GM19397 (cell line): ENCODE measurements at regions not wholly inside any gene's neighbourhood (a gene's known extent, or its start where the extent isn't known, plus 50 kb on each side); places are given as distances from the start of the nearest gene placed in this dataset.

Source experiments
- ATAC-seq: cut with Tn5 transposase; IDR thresholded peaks from one replicate; pipeline ENCODE4 v1.9.1; 2021; ENCODE audit warnings: mild to moderate bottlenecking, moderate library complexity; ENCODE audit not compliant: unreplicated experiment

GRCh38 chr7:16235147-16236114 lies 185.9 kb downstream of the CRPPA start:
- ATAC-seq, result no peak

GRCh38 chr7:16234493-16235146 lies 186.7 kb downstream of the CRPPA start:
- no peak for ATAC-seq

- ATAC-seq, result no peak
Measured at GRCh38 chr7:16233517-16233916, 187.8 kb downstream of the CRPPA start.

DNA sequence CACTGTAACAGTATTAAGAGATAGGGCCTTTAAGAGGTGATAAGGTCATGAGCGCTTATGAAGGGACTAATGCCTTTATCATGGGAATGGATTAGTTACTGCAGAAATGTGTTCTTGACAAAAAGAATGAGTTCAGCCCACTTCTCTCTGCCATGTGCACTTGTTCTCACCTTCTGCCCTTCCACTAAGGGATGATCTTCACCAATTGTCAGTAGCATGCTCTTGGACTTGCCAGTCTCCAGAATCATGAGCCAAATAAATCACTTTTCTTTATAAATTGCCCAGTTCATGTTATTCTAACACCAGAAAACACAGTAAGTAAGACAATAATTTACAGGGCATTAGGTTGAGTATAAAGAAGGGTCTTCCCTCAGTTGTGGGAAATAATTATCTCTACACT lies 189.1 kb downstream of the CRPPA start:
- no peak for ATAC-seq

DNA sequence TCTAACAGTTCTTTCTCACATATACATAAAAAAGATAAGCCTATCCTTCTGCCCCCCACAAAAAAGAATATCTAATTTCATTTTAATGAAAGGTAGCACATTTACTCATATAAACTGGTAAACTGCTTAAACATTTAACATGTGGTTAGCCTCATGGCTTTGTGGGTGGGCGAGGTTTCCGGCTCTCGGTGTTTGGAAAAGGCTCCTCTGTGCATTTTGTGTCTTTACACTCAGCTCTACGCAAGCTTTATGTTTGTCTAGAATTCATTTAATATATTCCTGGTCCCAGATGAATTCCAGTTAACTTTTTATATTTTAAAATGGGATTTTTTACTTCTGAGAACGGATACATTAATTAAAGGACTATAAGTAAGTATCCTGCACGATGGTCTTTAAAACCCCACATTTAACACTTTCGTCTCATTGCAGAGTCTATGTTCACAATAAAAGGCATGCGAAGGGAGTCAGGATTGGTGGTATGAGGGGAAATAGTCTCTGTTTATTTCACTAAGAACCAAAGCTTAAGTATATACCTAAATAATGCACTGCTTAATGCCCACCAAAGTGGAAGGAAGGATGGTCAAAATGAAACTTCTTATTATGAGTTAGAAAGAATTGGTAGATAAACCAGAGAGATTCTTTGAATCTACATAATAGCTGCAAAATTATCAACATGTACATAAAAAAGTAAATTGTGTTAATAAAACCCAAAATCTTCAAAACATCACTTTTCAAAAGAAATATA lies 197.2 kb downstream of the CRPPA start:
- no peak for ATAC-seq

DNA sequence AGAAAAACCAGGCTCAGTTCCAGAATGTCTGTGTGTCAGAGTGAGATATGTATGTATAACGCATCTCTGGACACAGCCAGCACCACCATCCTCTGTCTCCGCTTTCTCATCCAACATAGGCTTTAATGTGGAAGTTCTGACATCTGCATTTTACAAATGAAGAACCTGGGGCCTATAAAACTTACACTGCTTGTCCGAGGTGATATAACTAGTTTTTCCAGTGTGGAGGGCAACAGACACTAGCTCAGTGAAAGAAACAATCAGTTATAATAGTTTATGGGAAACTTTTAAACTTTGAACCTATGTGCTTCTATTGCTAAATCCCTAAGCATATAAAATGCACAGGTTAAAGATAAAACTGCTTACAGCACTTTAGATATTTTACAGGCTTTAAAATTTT lies 208.7 kb downstream of the CRPPA start:
- no peak for ATAC-seq

DNA sequence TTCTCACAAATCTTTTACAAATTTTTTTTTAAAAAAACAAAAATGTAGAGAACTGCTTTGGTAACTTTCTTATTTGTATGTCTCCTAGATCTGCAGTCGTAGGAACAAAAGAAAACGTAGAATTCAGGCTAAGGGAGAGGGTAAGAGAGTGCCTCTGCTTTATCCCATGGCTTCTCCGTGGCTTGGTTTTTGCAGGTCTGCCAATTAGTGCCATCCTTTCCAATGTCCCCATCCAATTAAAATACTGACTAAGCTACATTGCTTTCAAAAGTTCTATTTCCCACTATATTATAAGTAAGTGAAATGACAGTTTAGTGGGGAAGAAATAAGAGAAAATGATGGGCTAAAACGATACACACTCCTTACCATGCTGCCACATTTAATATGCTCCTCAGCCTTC lies 209.3 kb downstream of the CRPPA start:
- ATAC-seq, result no peak

GRCh38 chr7:16211402-16211925 lies 209.9 kb downstream of the CRPPA start:
- no peak for ATAC-seq

DNA sequence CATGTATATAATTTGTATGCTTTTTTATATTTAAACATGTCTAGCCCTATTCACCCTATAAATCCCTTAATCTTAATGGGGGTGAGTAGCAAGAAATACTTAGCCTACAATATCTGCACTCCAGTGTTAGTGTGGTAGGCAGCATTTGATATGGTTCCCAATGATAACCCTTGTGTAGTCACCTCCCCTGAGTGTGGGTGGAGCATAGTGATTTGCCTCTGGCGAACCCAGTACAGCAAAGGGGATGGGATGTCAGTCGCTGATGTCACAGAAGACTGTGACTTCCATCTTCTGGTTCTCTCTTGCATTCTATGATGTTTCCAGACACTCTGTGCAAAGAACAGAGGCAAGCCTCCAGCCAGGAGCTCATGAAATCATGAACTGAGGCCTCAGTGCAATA lies 211.2 kb downstream of the CRPPA start:
- no peak for ATAC-seq

DNA sequence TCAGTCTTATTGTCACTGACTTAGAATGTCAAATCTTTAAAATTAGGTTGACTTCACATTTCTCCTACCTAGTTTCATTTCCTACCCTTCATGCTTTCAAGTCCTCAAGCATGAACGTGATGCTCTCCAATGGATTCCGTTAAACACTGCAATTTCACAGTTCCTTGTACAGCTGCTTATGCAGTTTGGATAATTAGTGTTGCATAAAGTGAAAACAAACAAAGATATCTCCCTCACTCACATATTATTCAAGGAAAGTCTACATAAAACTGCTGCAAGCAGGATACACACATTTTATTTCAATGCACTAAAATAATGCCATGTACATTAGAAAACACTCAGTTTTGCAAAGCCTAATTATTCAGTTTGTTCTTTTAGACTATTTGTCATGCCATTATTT lies 214.0 kb downstream of the CRPPA start:
- ATAC-seq, result no peak

- no peak for ATAC-seq
Measured at GRCh38 chr7:16205466-16205865, 215.9 kb downstream of the CRPPA start.

DNA sequence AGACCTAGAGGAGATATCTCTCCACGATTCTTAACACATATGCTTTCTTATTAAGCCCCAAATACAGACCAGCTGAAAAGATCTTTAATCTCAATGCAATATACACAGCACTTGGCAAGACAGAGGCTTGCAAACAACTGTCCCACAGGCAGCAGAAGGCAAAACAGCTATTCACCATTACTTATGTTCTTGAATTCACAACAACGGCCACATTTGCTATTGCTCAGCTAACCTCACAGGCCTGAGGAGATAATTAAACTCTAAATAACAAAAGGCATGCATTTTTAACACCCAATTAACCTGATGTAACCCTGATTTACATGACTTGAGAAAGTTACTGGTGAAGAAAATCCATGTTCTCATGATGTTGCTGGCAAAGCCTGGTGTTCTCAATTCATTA lies 216.4 kb downstream of the CRPPA start:
- no peak for ATAC-seq

- ATAC-seq, result no peak
Measured at GRCh38 chr7:16203065-16203464, 218.3 kb downstream of the CRPPA start.

GRCh38 chr7:16202303-16202702 lies 219.0 kb downstream of the CRPPA start:
- ATAC-seq, result no peak

DNA sequence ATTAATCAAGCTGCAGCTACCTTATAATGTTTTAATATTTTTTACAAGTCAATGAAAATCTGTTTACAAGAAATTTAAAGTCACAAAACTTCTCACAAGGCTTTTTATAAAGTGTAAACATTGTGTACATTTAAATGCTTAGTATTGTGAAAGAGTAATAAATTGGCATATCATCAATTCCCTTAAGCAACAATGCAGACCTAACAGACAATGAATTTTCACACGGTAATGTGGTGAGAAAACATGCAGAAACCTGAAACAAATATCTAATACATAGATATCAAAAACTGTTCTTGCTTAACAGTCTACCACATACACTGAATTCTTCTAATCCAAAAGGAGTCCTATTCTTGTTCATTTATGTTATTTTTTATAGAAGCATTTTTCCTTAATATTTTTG lies 220.7 kb downstream of the CRPPA start:
- ATAC-seq, result no peak

DNA sequence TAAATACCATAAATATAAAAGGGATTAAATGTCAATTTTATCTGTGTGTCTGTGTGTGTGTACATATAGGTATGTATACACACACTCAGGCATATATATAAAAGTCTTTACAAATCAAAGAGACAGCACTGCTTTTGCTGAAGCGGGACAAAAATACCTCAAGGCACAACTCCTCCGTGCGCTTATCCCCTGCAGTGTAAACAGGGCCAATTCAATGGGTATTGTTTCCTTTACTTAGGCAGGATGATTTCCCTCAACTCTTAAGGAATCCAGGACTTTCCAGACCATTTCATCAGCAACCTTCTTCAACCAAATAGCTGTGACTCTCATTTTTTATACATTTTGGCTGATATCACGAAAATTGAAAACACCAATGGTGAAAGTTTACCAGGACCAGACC lies 227.7 kb downstream of the CRPPA start:
- no peak for ATAC-seq

DNA sequence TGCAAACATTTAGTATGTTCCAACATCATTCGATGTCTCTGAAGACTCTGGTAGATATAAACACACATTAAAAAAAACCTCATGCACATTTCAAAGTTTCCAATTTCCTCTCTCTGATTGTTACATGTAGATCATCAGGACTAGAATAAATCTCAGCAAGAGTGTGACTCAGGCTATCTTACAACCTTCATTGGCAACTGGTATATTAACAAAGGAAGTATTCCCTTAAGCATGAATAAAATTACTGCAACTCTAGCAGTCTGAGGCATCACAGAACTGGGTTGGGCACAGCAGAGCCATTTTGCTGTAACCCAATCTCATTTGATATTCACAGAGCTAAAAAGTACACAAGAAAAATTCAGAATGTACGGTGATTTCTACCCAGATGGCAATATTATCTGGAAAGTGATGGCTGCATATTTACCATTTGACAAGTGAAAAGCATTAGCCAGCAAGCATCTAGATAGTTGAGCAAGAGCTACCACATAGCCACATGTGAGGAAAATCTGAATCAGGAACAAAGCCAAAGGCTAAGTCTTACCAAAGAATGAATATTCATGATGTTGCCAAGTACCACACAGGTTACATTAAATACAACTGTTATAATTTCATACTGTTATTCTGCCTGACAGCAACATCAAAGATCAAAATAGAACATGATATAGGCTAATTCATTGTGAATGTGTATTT lies 232.2 kb downstream of the CRPPA start:
- ATAC-seq, result no peak

DNA sequence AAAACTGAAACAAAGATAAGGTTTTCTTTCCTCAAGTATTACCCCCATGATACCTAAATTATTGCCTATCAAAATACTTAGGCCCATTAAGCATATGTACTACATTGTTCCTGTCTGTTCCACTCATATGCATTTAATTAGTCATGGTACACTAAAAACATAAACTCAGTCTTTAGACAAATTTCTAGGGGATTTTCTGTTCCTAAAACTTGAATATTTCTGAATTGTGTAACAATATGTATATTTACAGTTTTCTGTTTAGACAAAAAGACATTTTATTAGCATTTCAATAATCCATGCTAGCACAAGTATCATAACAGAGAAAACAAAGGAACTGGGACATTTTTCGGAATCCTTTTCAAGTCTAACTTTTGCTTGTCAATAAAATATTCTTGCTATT lies 234.2 kb downstream of the CRPPA start:
- no peak for ATAC-seq

GRCh38 chr7:16178585-16178984 lies 242.8 kb downstream of the CRPPA start:
- no peak for ATAC-seq

DNA sequence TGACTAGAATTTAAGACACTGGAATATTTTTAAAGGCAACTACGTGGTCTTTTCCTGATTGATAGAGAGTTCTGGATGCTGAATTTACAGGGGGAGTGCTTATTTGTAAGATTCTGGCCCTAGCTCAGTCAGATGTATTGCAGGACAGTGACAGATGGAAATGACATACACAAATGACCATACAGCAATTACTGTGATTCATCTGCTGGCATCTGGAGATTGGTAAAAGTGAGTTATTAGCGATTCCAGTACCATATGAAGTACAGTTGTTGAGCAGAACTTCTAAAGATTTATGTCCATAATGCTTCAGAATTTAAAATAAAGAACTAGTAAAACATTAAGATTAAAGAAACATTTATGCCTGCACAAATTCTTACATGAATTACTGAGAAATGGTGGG lies 243.2 kb downstream of the CRPPA start:
- ATAC-seq, result no peak

GRCh38 chr7:16174253-16174652 lies 247.1 kb downstream of the CRPPA start:
- ATAC-seq, result no peak
